Cerebellar cortex (tissue), 1 donor: ENCODE measurements at regions not wholly inside any gene's neighbourhood (a gene's known extent, or its start where the extent isn't known, plus 50 kb on each side); places are given as distances from the start of the nearest gene placed in this dataset.

ENCODE experiments used
- DNase-seq: peaks from one replicate; pipeline ENCODE4 v3.0.0-alpha.2; 2015; ENCODE audit warnings: low spot score

DNA sequence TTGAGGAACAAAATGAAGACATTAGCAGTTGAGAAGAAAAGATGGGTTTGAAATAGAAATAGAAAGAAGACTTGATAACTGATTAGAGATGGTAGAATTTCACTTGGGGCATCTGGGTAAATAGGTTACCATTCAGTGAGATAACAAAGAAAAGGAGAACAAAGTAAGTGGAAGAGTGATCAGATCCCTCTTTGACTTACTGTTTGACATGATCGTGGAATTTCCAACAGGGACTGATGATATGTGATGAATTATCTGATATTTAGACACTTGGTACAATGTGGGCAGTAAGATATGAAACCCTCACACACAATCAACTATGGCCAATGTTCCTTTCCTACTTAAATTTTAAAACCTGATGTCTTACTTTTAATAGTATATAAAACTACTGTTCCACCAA is 70.1 kb upstream of the STARD4 start:
- no peak for DNase-seq

DNA sequence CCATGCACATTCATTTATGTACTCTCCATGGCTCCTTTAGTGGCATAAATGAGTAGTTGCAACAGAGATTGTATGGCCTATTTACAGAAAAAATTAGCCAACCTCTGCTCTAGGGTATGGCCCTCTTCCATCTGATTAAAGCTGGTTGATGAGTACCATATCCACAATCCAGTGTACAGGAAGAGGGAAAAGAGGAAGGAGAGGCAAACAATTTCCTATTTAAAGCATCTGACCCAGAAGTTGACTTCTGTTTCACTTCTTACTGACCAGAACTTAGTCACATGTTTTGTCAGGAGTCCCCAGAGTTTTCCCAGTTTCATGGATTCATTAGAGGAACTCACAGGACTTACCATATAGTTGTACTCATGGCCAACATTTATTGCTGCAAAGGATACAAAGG is 68.6 kb upstream of the STARD4 start:
- DNase-seq: no peak

DNA sequence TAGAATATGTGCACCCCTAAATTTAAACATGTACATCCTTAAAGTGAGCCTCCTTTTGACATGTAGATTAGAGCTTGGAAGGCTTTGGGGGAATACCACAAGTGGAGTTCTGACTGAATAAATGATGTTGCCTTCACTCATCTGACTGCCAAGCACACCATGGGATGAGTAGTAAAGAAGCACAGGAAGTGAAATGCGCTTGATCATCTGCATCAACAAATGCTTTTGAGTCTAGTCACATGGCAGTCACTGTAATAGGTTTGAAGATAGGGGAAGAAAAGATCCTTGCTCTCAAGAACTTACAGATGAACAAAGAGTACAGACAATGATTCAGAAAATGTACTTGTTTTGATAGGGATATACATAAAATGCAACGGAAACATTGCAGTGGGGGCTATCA is 62.0 kb upstream of the STARD4 start:
- no peak for DNase-seq

DNA sequence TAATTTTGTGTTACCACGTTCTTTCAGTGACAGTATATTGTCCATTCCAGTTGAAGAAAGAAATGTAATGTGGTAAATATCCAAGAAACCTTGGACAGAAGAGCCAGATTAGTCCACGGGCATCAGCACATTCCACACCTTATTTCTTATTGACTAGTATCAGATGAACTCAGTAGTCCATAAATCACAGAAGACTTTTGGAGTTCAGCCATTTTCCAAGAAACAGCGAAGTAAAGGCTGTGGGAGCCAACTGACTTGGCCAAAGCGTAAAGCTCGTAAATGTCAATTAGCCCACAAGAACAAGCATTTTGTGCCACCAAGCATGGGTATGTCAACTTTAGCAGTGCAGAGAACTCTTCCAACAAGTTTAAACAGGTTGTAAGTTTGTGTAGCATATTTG is 60.2 kb upstream of the STARD4 start:
- DNase-seq: no peak

DNA sequence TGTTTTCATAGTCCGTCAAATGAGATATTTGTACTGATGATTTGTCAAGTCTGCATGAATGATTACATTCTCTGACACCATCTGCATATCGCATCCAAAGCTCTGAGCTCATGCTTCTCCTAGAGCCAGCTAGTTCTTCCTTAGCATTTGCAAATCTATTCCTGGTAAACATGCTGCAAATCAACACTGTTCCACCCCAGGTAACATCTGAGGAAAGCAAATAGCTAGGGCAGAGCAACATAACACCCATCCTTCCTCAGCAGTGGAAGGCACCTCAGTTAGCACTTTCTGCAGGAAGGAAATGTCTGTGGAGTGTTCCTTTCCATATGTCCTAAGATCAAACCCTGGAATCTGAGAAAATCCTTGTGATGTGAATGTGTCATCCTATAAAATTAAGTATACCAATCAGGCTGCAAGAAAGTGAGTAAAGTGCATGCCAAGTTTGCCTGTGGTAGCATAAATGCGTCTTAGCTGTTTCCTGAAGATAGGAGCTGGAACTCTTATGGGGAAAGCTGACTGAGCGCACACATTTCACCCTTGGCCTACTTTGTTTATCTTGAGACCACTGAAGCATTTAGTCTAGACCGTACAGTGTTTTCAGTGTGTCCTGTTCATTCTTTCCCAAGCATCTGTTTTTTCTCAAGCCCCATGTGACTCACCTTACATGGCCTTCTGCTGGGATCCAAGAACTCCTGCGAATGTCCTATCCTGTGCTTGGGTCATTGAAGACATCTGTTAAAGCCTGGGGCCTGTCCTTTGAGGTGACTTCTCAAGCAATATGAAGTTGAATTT is 50.9 kb upstream of the STARD4 start:
- DNase-seq: no peak

DNA sequence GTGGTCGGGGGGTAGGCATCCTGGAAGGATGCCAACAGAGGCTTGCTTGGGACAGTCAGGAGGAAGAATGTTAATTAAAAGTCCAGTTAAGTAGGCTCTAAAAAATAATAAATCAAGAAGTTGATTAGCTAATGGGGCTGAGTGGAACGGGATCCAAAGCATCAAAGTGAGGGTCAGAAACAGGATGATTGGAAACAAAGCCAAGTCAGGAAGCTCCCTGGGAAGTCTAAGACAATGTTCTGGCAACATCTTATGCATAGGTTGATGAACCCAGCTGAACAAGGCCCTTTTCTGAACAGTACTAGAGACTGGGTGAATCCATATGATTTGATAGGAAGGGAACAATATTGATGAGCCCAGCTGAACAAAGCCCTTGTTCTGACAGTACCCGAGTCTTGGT is 50.2 kb upstream of the STARD4 start:
- DNase-seq: no peak
